SK-N-SH treated with all-trans-retinoic acid at 6 μM for 48 hours (cell line): ENCODE measurements at regions not wholly inside any gene's neighbourhood (a gene's known extent, or its start where the extent isn't known, plus 50 kb on each side); places are given as distances from the start of the nearest gene placed in this dataset.

ENCODE experiments used
- ATAC-seq: fragments of 200-7000 bp; cut with Tn5 transposase; 3 replicates; pipeline ENCODE4 v1.9.1; 2020; ENCODE audit warnings: mild to moderate bottlenecking, moderate library complexity
- CSDC2 ChIP-seq: fragments of 250-450 bp; sonication (Bioruptor Pico); IDR thresholded peaks from 2 replicates; pipeline ENCODE4 v1.5.0; 2020; ENCODE audit warnings: mild to moderate bottlenecking, moderate library complexity
- ESRRG ChIP-seq: fragments of 250-450 bp; sonication (Bioruptor Pico); IDR thresholded peaks from 2 replicates; pipeline ENCODE4 v1.6.1; 2021; ENCODE audit warnings: mild to moderate bottlenecking
- GLIS3 ChIP-seq: fragments of 250-450 bp; sonication (Bioruptor Pico); IDR thresholded peaks from 2 replicates; pipeline ENCODE4 v1.5.0; 2020; ENCODE audit warnings: mild to moderate bottlenecking, moderate library complexity
- OSR1 ChIP-seq: fragments of 250-450 bp; sonication (Bioruptor Pico); IDR thresholded peaks from 2 replicates; pipeline ENCODE4 v1.8.0; 2022; ENCODE audit warnings: moderate library complexity, mild to moderate bottlenecking, inconsistent platforms
- PPARA ChIP-seq: fragments of 250-450 bp; sonication (Bioruptor Pico); IDR thresholded peaks from 2 replicates; pipeline ENCODE4 v1.5.0; 2020; ENCODE audit warnings: mild to moderate bottlenecking, borderline replicate concordance
- RARB ChIP-seq: fragments of 250-450 bp; sonication (Bioruptor Pico); IDR thresholded peaks from 2 replicates; pipeline ENCODE4 v1.8.0; 2021; ENCODE audit warnings: mild to moderate bottlenecking, moderate library complexity
- TOX ChIP-seq: fragments of 250-450 bp; sonication (Bioruptor Pico); IDR thresholded peaks from 2 replicates; pipeline ENCODE4 v1.8.0; 2021; ENCODE audit warnings: mild to moderate bottlenecking, moderate library complexity, borderline replicate concordance
- ZFP3 ChIP-seq: fragments of 250-450 bp; sonication (Bioruptor Pico); IDR thresholded peaks from 2 replicates; pipeline ENCODE4 v1.5.0; 2020; ENCODE audit warnings: mild to moderate bottlenecking, moderate library complexity
- ZFP30 ChIP-seq: fragments of 450-650 bp; formaldehyde crosslinking; IDR thresholded peaks from 2 replicates; pipeline ENCODE4 v1.5.0; 2022; ENCODE audit warnings: mild to moderate bottlenecking, moderate library complexity
- ZNF565 ChIP-seq: fragments of 450-650 bp; formaldehyde crosslinking; conservative IDR thresholded peaks from 2 replicates; pipeline ENCODE4 v1.5.0; 2020; ENCODE audit warnings: low read depth, mild to moderate bottlenecking, moderate library complexity
- TF ChIP-seq, protein P1 (sequence below): fragments of 250-450 bp; sonication (Bioruptor Pico); IDR thresholded peaks from 2 replicates; pipeline ENCODE4 v1.5.0; 2020; ENCODE audit warnings: mild to moderate bottlenecking, moderate library complexity
- TF ChIP-seq, protein P2 (sequence below): fragments of 250-450 bp; sonication (Bioruptor Pico); IDR thresholded peaks from 2 replicates; pipeline ENCODE4 v1.5.1; 2021; ENCODE audit warnings: mild to moderate bottlenecking, moderate library complexity
- TF ChIP-seq, protein P3 (sequence below): fragments of 250-450 bp; sonication (Bioruptor Pico); IDR thresholded peaks from 2 replicates; pipeline ENCODE4 v1.8.0; 2021; ENCODE audit warnings: low read depth, mild to moderate bottlenecking, moderate library complexity, borderline replicate concordance
- TF ChIP-seq, protein P4 (sequence below): fragments of 250-450 bp; sonication (Bioruptor Pico); IDR thresholded peaks from 2 replicates; pipeline ENCODE4 v1.8.0; 2020; ENCODE audit warnings: mild to moderate bottlenecking, moderate library complexity, borderline replicate concordance

DNA sequence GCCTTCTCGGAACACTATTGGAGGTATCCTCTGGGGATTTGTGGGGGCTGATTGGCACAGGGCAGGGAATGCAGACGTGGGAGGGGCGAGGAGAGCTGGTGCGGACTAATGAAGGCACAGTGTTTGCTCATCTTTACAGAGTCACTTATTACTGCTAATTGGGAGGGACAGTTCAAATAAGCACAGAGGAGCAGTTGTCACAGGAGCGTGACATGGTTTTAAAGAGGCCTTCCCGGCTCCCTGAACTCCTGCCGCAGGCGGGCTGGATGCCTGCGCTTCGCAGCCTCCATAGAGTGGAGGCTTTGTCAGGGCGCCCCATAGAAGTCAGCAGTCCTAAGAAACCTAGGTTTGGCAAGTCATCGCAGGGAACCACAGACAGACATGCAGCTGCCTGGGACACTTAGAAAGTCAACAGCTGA lies 149.6 kb downstream of the LINC00237 start (continued):
- TF ChIP-seq, protein P1, sequence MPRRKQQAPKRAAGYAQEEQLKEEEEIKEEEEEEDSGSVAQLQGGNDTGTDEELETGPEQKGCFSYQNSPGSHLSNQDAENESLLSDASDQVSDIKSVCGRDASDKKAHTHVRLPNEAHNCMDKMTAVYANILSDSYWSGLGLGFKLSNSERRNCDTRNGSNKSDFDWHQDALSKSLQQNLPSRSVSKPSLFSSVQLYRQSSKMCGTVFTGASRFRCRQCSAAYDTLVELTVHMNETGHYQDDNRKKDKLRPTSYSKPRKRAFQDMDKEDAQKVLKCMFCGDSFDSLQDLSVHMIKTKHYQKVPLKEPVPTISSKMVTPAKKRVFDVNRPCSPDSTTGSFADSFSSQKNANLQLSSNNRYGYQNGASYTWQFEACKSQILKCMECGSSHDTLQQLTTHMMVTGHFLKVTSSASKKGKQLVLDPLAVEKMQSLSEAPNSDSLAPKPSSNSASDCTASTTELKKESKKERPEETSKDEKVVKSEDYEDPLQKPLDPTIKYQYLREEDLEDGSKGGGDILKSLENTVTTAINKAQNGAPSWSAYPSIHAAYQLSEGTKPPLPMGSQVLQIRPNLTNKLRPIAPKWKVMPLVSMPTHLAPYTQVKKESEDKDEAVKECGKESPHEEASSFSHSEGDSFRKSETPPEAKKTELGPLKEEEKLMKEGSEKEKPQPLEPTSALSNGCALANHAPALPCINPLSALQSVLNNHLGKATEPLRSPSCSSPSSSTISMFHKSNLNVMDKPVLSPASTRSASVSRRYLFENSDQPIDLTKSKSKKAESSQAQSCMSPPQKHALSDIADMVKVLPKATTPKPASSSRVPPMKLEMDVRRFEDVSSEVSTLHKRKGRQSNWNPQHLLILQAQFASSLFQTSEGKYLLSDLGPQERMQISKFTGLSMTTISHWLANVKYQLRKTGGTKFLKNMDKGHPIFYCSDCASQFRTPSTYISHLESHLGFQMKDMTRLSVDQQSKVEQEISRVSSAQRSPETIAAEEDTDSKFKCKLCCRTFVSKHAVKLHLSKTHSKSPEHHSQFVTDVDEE (CRISPR knock-in tag) = no peak

DNA sequence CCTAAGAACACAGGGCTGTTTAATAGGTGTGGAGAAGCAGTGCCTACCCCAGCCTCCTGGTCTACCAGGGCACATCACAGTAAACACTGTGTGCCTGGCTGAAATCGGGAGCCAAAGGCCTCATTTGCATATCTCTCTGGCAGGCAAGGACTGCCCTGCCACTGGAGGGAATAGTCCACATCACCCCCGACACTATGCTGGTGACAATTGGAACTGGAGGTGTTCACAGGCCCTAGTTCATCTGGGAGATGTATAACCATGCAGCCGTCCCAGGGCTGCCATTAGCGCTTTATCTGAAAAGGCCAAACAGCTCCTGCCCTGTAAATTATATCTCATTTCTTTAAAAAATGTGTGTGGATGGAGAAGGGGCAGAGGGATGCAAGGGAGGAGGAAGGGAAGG lies 150.3 kb downstream of the LINC00237 start:
- no peak for TF ChIP-seq ESRRG (CRISPR knock-in tag)
- no peak for TF ChIP-seq TOX (CRISPR knock-in tag)
- TF ChIP-seq GLIS3 (CRISPR knock-in tag) = no peak
- TF ChIP-seq, protein P2, sequence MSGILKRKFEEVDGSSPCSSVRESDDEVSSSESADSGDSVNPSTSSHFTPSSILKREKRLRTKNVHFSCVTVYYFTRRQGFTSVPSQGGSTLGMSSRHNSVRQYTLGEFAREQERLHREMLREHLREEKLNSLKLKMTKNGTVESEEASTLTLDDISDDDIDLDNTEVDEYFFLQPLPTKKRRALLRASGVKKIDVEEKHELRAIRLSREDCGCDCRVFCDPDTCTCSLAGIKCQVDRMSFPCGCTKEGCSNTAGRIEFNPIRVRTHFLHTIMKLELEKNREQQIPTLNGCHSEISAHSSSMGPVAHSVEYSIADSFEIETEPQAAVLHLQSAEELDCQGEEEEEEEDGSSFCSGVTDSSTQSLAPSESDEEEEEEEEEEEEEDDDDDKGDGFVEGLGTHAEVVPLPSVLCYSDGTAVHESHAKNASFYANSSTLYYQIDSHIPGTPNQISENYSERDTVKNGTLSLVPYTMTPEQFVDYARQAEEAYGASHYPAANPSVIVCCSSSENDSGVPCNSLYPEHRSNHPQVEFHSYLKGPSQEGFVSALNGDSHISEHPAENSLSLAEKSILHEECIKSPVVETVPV (CRISPR knock-in tag) = no peak
- no peak for TF ChIP-seq ZFP3 (CRISPR knock-in tag)
- TF ChIP-seq PPARA (CRISPR knock-in tag) = no peak
- no peak for TF ChIP-seq ZNF565
- TF ChIP-seq RARB (CRISPR knock-in tag) = no peak
- ATAC-seq = no peak

DNA sequence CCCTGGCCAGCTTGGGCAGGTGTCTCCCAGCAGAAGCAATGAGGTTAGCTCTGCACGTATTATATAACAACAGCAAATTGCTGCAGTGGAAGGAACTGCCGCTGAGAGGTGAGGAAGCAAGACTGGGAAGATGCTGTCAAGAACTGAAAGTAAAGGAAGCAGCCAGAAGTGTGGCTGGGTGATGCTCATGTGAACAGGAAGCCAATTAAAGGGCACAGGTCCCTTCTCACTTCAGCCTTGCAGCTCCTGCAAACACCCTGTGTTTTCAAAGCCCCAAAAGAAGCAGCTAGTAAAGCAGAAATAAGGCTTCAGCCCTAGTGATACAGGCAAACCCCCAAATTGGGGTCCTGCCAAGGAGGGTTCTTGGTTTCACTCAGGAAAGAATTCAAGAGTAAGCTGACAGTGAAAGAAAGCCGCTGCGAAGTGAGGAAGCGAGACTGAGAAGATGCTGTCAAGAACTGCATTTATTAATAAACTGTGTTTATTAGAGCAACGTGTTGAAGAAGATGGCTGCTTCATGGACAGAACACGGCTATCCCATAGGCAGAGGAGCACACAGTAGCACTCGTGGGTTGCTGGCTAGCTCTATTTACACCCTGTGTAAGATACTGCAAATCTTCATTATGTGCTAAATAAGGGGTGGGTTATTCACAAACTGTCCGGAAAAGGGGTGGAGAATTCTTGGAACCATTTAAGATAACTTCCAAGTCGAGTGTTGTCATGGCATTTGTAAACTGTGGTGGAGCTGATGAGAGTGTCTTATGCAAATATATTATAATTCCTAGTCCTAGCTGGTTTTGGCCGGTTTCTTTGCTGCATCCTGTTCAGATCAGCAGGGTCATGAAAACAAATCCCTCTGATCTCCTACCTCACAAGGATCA lies 152.2 kb downstream of the LINC00237 start:
- TF ChIP-seq, protein P1 (CRISPR knock-in tag) = no peak
- TF ChIP-seq TOX (CRISPR knock-in tag) (no peak), OSR1 (CRISPR knock-in tag) (no peak), ESRRG (CRISPR knock-in tag) (no peak), GLIS3 (CRISPR knock-in tag) (no peak)
- no peak for ATAC-seq

DNA sequence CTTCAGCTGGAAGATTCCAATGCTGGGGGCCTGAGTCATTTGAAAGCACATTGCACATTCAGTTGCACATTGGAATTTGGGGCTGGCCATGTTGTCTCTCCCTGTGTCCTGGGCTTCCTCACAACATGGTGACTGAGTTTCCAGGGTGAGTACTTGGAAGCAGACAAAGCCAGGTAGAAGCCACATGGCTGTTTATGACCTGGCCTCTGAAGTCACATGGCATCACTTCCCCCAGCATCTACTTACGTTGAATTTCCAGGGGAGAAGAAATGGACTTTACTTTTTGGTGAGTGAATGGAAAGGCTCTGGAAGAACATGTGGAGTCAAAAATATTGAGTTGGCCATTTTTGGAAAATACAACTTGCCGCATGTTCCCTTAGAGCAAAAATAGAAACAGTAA lies 155.5 kb downstream of the LINC00237 start:
- no peak for ATAC-seq
- no peak for TF ChIP-seq CSDC2 (CRISPR knock-in tag)
- TF ChIP-seq ZFP30 = no peak
- TF ChIP-seq, protein P3, sequence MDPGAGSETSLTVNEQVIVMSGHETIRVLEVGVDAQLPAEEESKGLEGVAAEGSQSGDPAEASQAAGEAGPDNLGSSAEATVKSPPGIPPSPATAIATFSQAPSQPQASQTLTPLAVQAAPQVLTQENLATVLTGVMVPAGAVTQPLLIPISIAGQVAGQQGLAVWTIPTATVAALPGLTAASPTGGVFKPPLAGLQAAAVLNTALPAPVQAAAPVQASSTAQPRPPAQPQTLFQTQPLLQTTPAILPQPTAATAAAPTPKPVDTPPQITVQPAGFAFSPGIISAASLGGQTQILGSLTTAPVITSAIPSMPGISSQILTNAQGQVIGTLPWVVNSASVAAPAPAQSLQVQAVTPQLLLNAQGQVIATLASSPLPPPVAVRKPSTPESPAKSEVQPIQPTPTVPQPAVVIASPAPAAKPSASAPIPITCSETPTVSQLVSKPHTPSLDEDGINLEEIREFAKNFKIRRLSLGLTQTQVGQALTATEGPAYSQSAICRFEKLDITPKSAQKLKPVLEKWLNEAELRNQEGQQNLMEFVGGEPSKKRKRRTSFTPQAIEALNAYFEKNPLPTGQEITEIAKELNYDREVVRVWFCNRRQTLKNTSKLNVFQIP (CRISPR knock-in tag) = no peak
- TF ChIP-seq, protein P4, sequence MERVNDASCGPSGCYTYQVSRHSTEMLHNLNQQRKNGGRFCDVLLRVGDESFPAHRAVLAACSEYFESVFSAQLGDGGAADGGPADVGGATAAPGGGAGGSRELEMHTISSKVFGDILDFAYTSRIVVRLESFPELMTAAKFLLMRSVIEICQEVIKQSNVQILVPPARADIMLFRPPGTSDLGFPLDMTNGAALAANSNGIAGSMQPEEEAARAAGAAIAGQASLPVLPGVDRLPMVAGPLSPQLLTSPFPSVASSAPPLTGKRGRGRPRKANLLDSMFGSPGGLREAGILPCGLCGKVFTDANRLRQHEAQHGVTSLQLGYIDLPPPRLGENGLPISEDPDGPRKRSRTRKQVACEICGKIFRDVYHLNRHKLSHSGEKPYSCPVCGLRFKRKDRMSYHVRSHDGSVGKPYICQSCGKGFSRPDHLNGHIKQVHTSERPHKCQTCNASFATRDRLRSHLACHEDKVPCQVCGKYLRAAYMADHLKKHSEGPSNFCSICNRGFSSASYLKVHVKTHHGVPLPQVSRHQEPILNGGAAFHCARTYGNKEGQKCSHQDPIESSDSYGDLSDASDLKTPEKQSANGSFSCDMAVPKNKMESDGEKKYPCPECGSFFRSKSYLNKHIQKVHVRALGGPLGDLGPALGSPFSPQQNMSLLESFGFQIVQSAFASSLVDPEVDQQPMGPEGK = no peak
- no peak for TF ChIP-seq ESRRG (CRISPR knock-in tag)
